Choroid plexus epithelial cell (primary cell): ENCODE measurements at regions not wholly inside any gene's neighbourhood (a gene's known extent, or its start where the extent isn't known, plus 50 kb on each side); places are given as distances from the start of the nearest gene placed in this dataset.

Experiments
- DNase-seq: peaks from one replicate; pipeline ENCODE4 v3.0.0-alpha.2; 2010; ENCODE audit warnings: low read depth
- H3K4me3 ChIP-seq: 2 replicates; pipeline ENCODE4 v1.5.1; 2011; ENCODE audit warnings: low read depth, mild to moderate bottlenecking, control low read depth, low read length, moderate library complexity
- CTCF ChIP-seq: conservative IDR thresholded peaks from 2 replicates; pipeline ENCODE4 v1.5.1; 2011; ENCODE audit warnings: low read depth, mild to moderate bottlenecking, control low read depth, inconsistent platforms, low read length, moderate library complexity

- no peak for TF ChIP-seq CTCF
- no peak for DNase-seq
- H3K4me3 ChIP-seq = no peak overlapping the region
Observed at GRCh38 chr3:22475665-22476240, 724.7 kb upstream of the ZNF385D start.

- no peak overlapping the region for H3K4me3 ChIP-seq
- no peak for TF ChIP-seq CTCF
- DNase-seq = no peak
Observed at GRCh38 chr3:22476976-22477375, 726.0 kb upstream of the ZNF385D start.

- no peak for DNase-seq
- TF ChIP-seq CTCF = no peak
- no peak overlapping the region for H3K4me3 ChIP-seq
Observed at GRCh38 chr3:22485954-22486353, 717.2 kb upstream of the UBE2E2 start.

GRCh38 chr3:22490747-22491146 is 712.4 kb upstream of the UBE2E2 start:
- TF ChIP-seq CTCF = no peak
- no peak overlapping the region for H3K4me3 ChIP-seq
- no peak for DNase-seq

GRCh38 chr3:22491344-22491743 is 711.8 kb upstream of the UBE2E2 start:
- no peak for TF ChIP-seq CTCF
- H3K4me3 ChIP-seq = no peak overlapping the region
- DNase-seq = no peak

- DNase-seq = no peak
- TF ChIP-seq CTCF = no peak
- no peak overlapping the region for H3K4me3 ChIP-seq
Observed at GRCh38 chr3:22492342-22492741, 710.8 kb upstream of the UBE2E2 start.

- no peak for TF ChIP-seq CTCF
- no peak overlapping the region for H3K4me3 ChIP-seq
- no peak for DNase-seq
Observed at GRCh38 chr3:22495241-22495640, 707.9 kb upstream of the UBE2E2 start.
